GM21825 (cell line): ENCODE measurements at regions not wholly inside any gene's neighbourhood (a gene's known extent, or its start where the extent isn't known, plus 50 kb on each side); places are given as distances from the start of the nearest gene placed in this dataset.
"Not testable (repeated sequence)": the region's sequence is repeated elsewhere in the genome, so short reads cannot be mapped to it uniquely, and the experiment has no call there.

Experiments used
- ATAC-seq: cut with Tn5 transposase; IDR thresholded peaks from one replicate; pipeline ENCODE4 v1.9.1; 2021; ENCODE audit warnings: mild to moderate bottlenecking, moderate library complexity; ENCODE audit not compliant: unreplicated experiment

- no peak for ATAC-seq
These were observed 175.3 kb upstream of the CREB1 start for GRCh38 chr2:207354462-207354861.

DNA sequence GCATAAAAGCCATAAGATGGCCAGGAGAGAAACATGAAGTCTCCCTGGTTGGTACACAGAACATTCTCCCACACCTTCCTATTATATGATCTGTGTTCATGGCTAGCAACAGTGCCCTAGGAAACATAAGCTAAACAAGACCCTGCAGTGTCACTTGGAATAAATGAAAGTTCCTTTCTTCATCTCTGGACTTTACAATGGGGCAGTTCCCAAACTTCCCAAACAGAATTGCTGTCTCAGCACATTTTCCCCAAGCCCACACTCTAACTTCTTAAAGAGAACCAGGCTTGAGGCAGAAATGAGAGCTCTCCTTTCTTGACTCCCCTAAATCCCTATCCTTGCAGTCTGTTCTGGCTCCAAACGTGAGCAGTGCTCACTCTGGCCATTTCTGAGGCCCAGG is 173.2 kb upstream of the CREB1 start:
- no peak for ATAC-seq

- no peak for ATAC-seq
These were observed 172.5 kb upstream of the CREB1 start for GRCh38 chr2:207357216-207357615.

- no peak for ATAC-seq
These were observed 167.0 kb upstream of the CREB1 start for GRCh38 chr2:207362716-207363115.

DNA sequence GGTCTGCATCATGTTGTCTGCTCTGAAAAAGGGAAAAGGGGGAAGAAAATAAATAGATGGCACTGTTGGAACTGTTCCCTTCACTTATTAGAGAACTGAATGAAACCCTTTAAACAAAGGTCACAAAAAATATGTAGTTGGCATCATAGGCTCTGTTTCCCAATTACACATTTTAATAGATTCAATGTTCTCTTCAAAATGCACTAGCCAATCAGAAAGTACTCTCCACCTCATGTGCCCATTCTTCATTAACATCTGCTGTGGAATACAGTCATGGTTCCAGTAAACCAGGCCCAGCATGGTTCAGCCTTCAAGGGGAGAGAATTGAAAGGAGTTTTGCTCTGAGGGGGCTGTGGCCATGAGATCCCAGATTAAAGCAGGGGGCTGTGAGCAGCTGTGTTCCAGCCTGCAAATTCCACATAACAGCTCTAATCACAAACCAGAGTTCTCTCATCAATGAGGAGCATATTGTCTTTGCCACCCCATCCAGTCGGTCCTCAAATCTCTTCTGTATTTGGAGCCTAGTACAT is 165.9 kb upstream of the CREB1 start:
- ATAC-seq = no peak

GRCh38 chr2:207370646-207371045 is 159.1 kb upstream of the CREB1 start:
- ATAC-seq = no peak

- ATAC-seq = no peak
These were observed 157.9 kb upstream of the CREB1 start for GRCh38 chr2:207371877-207372276.

- ATAC-seq = no peak
These were observed 157.3 kb upstream of the CREB1 start for GRCh38 chr2:207372483-207372882.

DNA sequence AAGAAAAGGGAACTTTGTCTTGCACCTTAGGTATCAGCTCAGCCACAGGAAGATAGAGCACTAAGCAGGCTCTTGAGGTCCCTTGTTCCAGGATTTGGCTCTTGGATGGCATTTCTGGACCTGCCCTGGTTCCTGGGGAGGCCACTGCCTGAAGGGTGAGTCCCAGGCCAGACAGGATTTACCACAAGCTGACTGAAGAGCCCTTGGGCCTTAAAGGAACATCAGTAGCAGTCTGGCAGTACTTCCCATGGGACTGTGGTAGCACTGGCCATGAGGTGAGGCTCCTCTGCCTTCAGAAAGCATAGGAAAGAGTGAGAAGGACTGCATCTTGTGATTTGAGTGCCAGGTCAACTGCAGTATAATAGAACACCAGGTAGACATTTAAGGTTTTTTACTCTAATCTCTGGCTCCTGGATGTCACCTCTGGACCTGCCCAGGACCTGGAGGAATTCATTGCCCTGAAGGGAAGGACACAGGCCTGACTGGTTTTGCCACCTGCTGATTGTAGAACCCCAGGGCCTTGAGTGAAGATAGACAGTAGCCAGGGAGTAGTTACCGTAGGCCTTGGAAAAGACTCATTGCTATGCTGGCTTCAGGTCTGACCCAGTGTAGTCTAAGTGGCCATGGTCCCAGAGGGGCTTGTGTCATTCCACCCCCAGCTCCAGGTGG is 154.4 kb upstream of the CREB1 start:
- no peak for ATAC-seq

GRCh38 chr2:207378620-207379019 is 151.1 kb upstream of the CREB1 start:
- not testable (repeated sequence) for ATAC-seq

GRCh38 chr2:207385076-207385475 is 144.7 kb upstream of the CREB1 start:
- ATAC-seq = no peak

DNA sequence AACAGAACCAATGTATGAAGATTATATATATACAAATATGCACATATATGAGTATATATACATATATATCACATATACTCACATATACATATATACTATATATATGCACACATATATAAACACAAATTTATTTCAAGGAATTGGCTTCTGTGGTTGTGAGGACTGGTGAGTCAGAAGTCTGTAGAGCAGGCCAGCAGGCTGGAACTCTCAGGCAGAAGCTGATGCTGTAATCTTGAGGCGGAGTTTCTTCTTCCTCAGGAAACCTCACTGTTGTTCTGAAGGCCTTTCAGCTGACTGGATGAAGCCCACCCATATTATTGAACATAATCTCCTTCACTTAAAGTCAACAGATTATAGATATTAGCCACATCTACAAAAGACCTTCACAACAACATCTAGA is 143.9 kb upstream of the CREB1 start:
- no peak for ATAC-seq

DNA sequence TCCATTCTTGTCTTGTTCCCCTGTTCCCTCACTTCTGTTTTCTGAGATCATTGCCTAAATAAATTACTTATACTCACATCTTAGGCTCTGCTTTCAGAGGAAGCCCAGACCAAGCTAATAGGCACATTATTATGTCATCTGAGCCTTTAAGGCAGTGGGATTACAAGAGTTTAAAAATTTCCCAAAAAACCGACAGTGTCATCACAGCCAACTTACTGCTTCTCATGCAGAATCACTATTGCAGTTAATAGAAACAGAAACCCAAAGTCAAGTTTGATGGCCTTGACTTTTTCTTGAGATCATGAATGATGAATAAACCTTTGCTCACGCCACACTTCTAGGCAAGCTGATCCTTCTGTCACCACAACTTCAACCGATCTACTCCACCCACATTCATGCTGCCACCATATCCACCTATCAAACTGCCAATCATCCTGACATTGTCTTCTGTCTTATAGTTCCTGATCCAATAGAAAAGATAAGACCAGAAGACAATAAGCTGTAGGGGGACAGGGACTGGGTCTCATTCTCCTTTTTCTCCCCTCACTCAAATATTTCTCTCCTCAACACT is 142.7 kb upstream of the CREB1 start:
- no peak for ATAC-seq

DNA sequence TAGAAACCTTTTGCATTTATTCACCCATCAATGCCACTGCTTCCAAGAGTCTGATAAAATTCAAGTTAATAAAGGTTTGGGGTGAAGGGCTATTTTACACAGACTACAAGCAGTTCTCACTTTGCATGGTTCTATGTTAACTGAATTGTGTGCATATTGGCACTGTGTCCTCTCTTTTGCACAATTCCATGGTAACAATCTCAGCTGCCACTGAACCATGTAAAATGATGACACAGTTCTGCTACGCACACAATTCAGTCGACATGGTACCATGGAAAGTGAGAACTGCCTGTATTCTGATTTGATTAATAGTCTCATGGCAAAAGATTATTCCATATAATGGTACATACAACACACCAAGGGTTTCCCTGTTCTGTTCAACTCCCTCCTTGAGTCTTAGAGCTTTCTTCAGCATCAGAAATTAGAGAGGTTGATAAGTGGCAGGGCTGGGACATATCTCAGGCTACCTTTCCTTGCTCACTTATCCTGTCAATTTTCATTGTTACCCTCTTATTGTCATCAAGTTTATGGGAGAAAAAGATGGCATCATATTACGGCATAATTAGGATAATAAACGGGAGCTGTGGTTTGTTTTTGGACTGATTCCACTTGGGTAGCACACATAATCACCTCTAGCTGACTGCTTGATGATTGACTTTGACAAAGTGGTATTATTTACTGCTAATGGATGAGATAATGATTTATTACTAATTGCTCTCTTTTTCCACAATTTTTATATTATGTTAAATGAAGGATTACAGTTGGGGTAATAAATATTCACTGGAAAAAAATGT is 139.3 kb upstream of the CREB1 start:
- no peak for ATAC-seq

GRCh38 chr2:207394203-207394781 is 135.5 kb upstream of the CREB1 start:
- no peak for ATAC-seq

GRCh38 chr2:207394812-207395534 is 134.8 kb upstream of the CREB1 start:
- ATAC-seq = no peak

GRCh38 chr2:207395535-207396251 is 134.1 kb upstream of the CREB1 start:
- no peak for ATAC-seq

DNA sequence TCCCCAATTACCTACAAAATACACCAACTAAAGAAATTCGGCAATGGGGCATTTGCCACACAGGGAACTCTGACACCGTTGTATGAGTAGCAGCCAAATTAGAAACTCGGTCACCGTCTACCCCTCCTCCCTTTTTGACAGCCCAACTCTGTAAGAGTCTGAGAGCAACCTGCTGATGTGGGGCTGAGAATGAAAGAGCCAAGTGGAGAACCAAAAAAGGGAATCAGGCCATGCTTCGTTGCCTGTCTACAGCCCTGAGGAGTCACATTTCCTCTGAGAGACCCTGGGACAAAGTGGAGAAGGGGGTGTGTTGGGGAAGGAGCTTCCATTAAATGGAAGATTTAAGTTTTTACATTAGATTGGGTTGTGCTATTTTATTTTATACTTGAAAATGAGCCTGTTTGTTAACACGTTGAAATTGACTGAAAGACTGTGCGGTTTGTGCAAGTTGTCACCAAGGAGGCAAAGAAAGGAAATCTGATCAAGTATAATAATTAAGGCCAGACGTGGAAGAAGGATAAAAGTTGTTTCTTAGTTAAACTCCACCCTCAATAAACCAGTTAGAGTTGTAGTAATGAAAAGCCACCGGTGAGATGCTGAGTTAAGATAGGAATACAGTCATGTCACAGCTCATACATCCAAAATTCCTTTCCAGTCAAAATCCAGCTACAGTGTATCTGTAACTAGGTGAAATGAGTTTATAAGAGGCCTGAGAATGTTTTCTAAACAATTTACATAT is 131.7 kb upstream of the CREB1 start:
- ATAC-seq = no peak

DNA sequence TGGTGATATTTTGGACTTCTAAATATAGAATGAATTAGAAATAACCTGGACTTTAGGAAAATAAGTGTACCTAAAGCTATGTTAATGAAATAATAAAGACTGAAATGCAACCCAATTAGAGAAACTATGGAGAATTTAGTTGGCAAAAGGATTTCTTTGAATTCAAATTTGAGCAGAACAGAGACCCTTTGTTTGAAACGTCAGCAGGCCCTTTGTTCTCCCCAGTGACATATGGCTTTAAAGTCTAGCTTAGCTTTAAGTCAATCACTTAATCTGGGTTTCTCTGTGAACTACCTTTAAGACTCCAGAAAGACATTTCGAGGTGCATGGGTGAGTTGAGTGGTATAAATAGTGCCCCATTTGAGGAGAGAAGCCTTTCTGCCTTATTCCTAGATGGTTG is 130.5 kb upstream of the CREB1 start:
- no peak for ATAC-seq

- no peak for ATAC-seq
These were observed 128.4 kb upstream of the CREB1 start for GRCh38 chr2:207401338-207401737.
